ENCODE measurements at regions not wholly inside any gene's neighbourhood (a gene's known extent, or its start where the extent isn't known, plus 50 kb on each side); places are given as distances from the start of the nearest gene placed in this dataset.
A peak's percentile ranks its signal among the peaks of the same experiment; 100 is the strongest.

GRCh38 chr7:156479596-156479995 is 161.0 kb upstream of the RNF32 start:
- no peak for DNase-seq (ENCODE audit: low spot score)

- DNase-seq (ENCODE audit: low spot score), result no peak
Observed at GRCh38 chr7:156478486-156478885, 162.1 kb upstream of the RNF32 start.

DNA sequence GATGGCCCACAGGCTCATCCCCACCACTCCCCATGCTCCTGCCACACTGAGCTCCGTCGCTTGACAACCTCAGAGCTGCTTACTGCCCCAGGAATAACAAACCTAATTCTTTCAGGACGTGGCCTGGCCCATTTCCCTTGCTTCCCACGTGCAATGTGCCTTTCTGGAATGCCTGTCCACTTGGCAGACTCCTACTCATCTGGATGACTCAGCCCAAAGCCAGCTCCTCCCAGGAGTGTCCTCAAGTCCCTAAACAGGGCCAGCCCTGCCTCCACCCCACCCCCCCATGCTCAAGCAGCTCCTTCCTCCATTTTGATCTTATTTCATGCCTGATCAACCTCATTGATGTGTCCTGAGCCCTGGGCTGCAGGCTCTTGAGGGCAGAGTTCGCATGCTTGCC is 164.9 kb upstream of the RNF32 start:
- DNase-seq (ENCODE audit: low spot score), result peak; percentile 49

GRCh38 chr7:156475179-156475578 is 165.4 kb upstream of the RNF32 start:
- DNase-seq (ENCODE audit: low spot score), result peak; percentile 58

- DNase-seq (ENCODE audit: low spot score), result no peak
Observed at GRCh38 chr7:156474241-156474743, 166.3 kb upstream of the RNF32 start.

GRCh38 chr7:156473476-156474240 is 166.9 kb upstream of the RNF32 start:
- peak; percentile 38 for DNase-seq (ENCODE audit: low spot score)

DNA sequence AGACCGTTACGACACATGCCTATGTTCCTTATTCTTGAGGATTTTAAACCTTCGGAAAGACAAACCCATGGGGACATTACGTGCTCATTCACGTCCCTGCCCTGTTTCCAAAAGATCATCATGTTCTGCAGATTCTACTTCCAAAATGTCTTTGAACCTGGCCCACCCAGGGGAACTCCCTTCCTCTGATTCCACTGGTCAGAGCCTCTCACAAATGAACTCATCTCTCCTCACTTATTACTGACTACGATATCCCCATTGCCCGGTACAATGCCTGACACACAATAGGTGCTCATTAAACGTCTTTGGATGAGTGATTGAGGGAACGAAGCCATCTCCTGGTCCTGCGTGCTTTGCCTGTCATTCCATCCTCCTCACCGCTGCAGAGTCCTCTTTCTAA is 168.3 kb upstream of the RNF32 start:
- DNase-seq (ENCODE audit: low spot score), result peak; percentile 14

- DNase-seq (ENCODE audit: low spot score), result peak; percentile 20
Observed at GRCh38 chr7:156470399-156471320, 169.9 kb upstream of the RNF32 start.

GRCh38 chr7:156466955-156467625 is 173.5 kb upstream of the RNF32 start:
- DNase-seq (ENCODE audit: low spot score), result no peak

DNA sequence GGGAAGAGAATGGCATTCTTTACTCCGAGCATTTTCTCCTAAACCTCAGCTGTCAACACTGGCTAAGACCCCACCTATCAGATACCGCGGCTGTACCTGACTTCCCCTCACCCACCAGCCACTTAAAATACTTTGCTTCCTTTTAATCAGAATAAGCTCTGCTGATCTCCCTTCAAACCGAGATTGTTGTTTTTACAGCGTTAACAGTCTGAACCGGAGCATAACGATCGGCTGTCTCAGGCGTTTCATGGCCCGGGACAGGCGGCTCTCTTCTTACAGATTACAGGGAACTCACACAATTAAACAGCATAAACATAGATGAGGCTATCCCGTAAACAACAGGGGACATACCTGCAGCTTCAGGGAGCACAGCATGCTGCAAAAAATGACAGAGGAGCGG is 174.3 kb upstream of the RNF32 start:
- no peak for DNase-seq (ENCODE audit: low spot score)

- no peak for DNase-seq (ENCODE audit: low spot score)
Observed at GRCh38 chr7:156465186-156465585, 175.4 kb upstream of the RNF32 start.

- DNase-seq (ENCODE audit: low spot score), result no peak
Observed at GRCh38 chr7:156464339-156464738, 176.2 kb upstream of the RNF32 start.

- DNase-seq (ENCODE audit: low spot score), result no peak
Observed at GRCh38 chr7:156463280-156463679, 177.3 kb upstream of the RNF32 start.

- DNase-seq (ENCODE audit: low spot score), result no peak
Observed at GRCh38 chr7:156461881-156462665, 178.5 kb upstream of the RNF32 start.

- DNase-seq (ENCODE audit: low spot score), result peak; percentile 28
Observed at GRCh38 chr7:156460858-156461627, 179.5 kb upstream of the RNF32 start.

DNA sequence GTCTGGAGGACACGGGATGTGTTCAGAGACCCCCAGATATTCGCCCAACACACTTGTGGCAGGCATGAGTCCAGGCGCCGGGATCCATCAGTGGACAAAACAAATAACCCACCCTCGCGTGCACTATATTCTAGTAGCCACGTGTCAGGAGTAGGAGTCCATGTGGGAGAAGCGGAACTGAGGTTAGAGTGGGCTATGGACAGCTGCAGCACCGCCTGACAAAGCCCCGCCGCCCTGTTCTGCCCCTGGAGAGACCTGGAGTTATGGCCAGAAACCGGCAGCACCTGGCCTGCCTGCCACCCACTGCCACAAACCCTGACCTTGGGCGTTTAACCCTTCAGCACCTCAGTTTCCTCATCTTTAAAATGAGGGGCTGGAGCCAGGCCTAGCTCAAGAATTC is 181.0 kb upstream of the RNF32 start:
- DNase-seq (ENCODE audit: low spot score), result peak; percentile 9

DNA sequence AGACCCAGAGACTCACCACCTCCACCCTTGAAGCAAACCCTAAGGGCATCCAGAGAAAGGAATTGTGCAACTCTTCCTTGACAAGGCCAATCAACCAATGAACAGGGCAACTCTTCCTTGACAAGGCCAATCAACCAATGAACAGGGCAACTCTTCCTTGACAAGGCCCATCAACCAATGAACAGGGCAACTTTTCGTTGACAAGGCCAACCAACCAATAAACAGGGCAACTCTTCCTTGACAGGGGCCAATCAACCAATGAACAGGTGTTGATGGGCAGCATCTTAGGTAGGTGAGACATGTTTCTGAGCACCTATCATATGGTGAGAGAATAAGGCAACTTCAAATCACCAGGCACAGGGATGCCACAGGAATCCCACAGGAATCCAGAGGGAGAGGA is 181.5 kb upstream of the RNF32 start:
- no peak for DNase-seq (ENCODE audit: low spot score)

- DNase-seq (ENCODE audit: low spot score), result no peak
Observed at GRCh38 chr7:156458011-156458410, 182.6 kb upstream of the RNF32 start.

GRCh38 chr7:156456503-156457115 is 184.0 kb upstream of the RNF32 start:
- no peak for DNase-seq (ENCODE audit: low spot score)

DNA sequence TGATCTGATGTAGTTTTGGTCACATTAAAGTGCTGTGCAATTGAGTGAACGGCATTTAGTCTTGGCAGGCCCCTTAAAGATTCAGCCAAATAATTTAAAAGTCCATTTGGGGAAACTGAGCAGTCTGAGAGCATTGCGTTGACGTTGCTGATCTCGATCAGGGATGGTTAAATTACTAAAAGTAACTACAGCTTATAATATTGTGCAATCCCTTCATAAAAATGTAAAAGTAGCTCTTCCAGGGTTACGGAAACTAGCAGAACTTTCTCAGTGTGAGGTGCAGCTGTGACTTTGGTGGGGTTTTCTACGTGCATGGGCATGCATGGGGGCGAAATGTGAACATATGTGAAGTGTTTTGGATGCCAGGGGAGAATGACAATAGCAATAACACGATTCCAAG is 184.5 kb upstream of the RNF32 start:
- no peak for DNase-seq (ENCODE audit: low spot score)
